ENCODE measurements at regions not wholly inside any gene's neighbourhood (a gene's known extent, or its start where the extent isn't known, plus 50 kb on each side); places are given as distances from the start of the nearest gene placed in this dataset.

DNA sequence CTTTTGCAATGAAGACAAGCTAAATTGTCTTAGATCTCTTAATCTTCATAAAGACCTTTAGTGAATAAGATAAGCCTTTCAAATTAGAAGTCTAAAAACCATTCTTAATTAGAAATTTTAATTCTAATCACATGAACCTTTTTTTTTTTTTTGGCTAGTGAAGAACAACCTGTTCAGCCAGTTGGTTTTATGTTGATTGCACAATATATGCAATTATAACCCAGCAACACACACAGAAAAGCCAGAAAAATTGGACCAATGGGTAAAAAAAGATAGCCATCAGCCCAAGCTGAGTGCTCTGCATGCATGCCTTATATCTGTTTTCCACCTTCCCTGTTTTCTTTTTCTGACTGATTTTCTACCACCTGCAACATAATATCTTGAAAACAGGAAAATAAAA is 252.2 kb downstream of the SYT10 start:
- TF ChIP-seq CTCF (IDR thresholded peaks at IDR 0.05): no peak
- no peak for TF ChIP-seq POLR2A (IDR thresholded peaks at IDR 0.05)

Data from body of pancreas (tissue), 4 donors.